ENCODE measurements at regions not wholly inside any gene's neighbourhood (a gene's known extent, or its start where the extent isn't known, plus 50 kb on each side); places are given as distances from the start of the nearest gene placed in this dataset.

GRCh38 chr17:79365836-79366770 lies 244.7 kb downstream of the RBFOX3 start:
- no peak for TF ChIP-seq CTCF (IDR thresholded peaks at IDR 0.05; ENCODE audit: control insufficient read depth, insufficient read depth, low read depth, low read length, missing control alignments)
- DNase-seq (ENCODE audit: low read depth): no peak
- no peak overlapping the region for H3K4me3 ChIP-seq (ENCODE audit: control insufficient read depth, low read depth, low read length)

- no peak for TF ChIP-seq CTCF (IDR thresholded peaks at IDR 0.05; ENCODE audit: control insufficient read depth, insufficient read depth, low read depth, low read length, missing control alignments)
- H3K4me3 ChIP-seq (ENCODE audit: control insufficient read depth, low read depth, low read length): no peak overlapping the region
- no peak for DNase-seq (ENCODE audit: low read depth)
Measured at GRCh38 chr17:79365351-79365750, 245.5 kb downstream of the RBFOX3 start.

GRCh38 chr17:79364315-79365094 lies 246.3 kb downstream of the RBFOX3 start:
- H3K4me3 ChIP-seq (ENCODE audit: control insufficient read depth, low read depth, low read length): no peak overlapping the region
- no peak for TF ChIP-seq CTCF (IDR thresholded peaks at IDR 0.05; ENCODE audit: control insufficient read depth, insufficient read depth, low read depth, low read length, missing control alignments)
- DNase-seq (ENCODE audit: low read depth): no peak

GRCh38 chr17:79363552-79364275 lies 247.1 kb downstream of the RBFOX3 start:
- no peak for DNase-seq (ENCODE audit: low read depth)
- no peak for TF ChIP-seq CTCF (IDR thresholded peaks at IDR 0.05; ENCODE audit: control insufficient read depth, insufficient read depth, low read depth, low read length, missing control alignments)

GRCh38 chr17:79362772-79363305 lies 248.0 kb downstream of the RBFOX3 start:
- H3K4me3 ChIP-seq (ENCODE audit: control insufficient read depth, low read depth, low read length): no peak overlapping the region
- DNase-seq (ENCODE audit: low read depth): no peak
- no peak for TF ChIP-seq CTCF (IDR thresholded peaks at IDR 0.05; ENCODE audit: control insufficient read depth, insufficient read depth, low read depth, low read length, missing control alignments)

More at GRCh38 chr17:79363552-79364275, 247.1 kb downstream of the RBFOX3 start:
- H3K4me3 ChIP-seq (ENCODE audit: control insufficient read depth, low read depth, low read length): no peak overlapping the region

Measured in AG09309 (cell line).